PC-9 (cell line): ENCODE measurements at regions not wholly inside any gene's neighbourhood (a gene's known extent, or its start where the extent isn't known, plus 50 kb on each side); places are given as distances from the start of the nearest gene placed in this dataset.

ENCODE experiments used
- BruUV-seq: library from RNA; stranded (reverse); fragments of 400-500 nt; replicated peaks from 2 replicates; lab custom pipeline; 2021; lab: Mats Ljungman, UMichigan
- CTCF ChIA-PET: fragments of 300-600 bp; sonication (Branson Sonifier 250); formaldehyde crosslinking; loops from one replicate; lab custom pipeline; 2022; ENCODE audit warnings: antibody characterized with exemption; lab: Charles Lee
- POLR2A ChIA-PET: fragments of 300-600 bp; sonication (Branson Sonifier 250); formaldehyde crosslinking; loops from one replicate; lab custom pipeline; 2022; ENCODE audit warnings: antibody characterized with exemption; ENCODE audit not compliant: unreplicated experiment; lab: Charles Lee
- DNase-seq, 2 experiments: peaks; one replicate each; pipeline versions ENCODE4 v3.0.0 to v3.0.0-alpha.2; 2015 to 2022; ENCODE audit warnings: mixed read lengths in 1 of 2
- H2AFZ ChIP-seq: fragments of 200-600 bp; sonication (generic); 2 replicates; pipeline ENCODE4 v1.8.1; 2017; ENCODE audit warnings: antibody characterized with exemption
- H3F3A ChIP-seq: fragments of 200-600 bp; sonication (generic); 2 replicates; pipeline ENCODE4 v1.8.1; 2017; ENCODE audit warnings: antibody characterized with exemption, mild to moderate bottlenecking, low read depth; ENCODE audit not compliant: insufficient read depth
- H3K27ac ChIP-seq: fragments of 200-600 bp; sonication (generic); 2 replicates; pipeline ENCODE4 v1.6.1; 2016; ENCODE audit warnings: mixed run types
- H3K27me3 ChIP-seq: fragments of 200-600 bp; sonication (generic); 2 replicates; pipeline ENCODE4 v1.6.1; 2016; ENCODE audit warnings: low read depth, mixed run types; ENCODE audit not compliant: insufficient read depth
- H3K36me3 ChIP-seq: fragments of 200-600 bp; sonication (generic); 2 replicates; pipeline ENCODE4 v1.6.1; 2016; ENCODE audit warnings: low read depth, mixed run types
- H3K4me1 ChIP-seq: fragments of 200-600 bp; sonication (generic); replicated peaks from 2 replicates; pipeline ENCODE4 v1.6.1; 2016; ENCODE audit warnings: mixed run types; ENCODE audit not compliant: insufficient read depth
- H3K4me2 ChIP-seq: fragments of 200-600 bp; sonication (generic); 2 replicates; pipeline ENCODE4 v1.6.1; 2017; ENCODE audit warnings: mixed run types
- H3K4me3 ChIP-seq: fragments of 200-600 bp; sonication (generic); 2 replicates; pipeline ENCODE4 v1.6.1; 2016; ENCODE audit warnings: mixed run types
- H3K79me2 ChIP-seq: fragments of 200-600 bp; sonication (generic); 2 replicates; pipeline ENCODE4 v1.6.1; 2017; ENCODE audit warnings: low read depth, mixed run types
- H3K9me2 ChIP-seq: fragments of 200-600 bp; sonication (generic); 2 replicates; pipeline ENCODE4 v1.8.1; 2017; ENCODE audit warnings: mild to moderate bottlenecking; ENCODE audit not compliant: insufficient read depth
- H3K9me3 ChIP-seq: fragments of 200-600 bp; sonication (generic); 2 replicates; pipeline ENCODE4 v1.8.1; 2016; ENCODE audit warnings: low read depth; ENCODE audit not compliant: insufficient read depth
- H4K20me1 ChIP-seq: fragments of 200-600 bp; sonication (generic); 2 replicates; pipeline ENCODE4 v1.8.1; 2017; ENCODE audit not compliant: insufficient read depth
- CTCF ChIP-seq: fragments of 200-600 bp; sonication (generic); conservative IDR thresholded peaks from 2 replicates; pipeline ENCODE4 v1.6.1; 2017; ENCODE audit warnings: mixed run types, antibody characterized with exemption, mild to moderate bottlenecking, moderate library complexity
- EZH2 ChIP-seq: fragments of 200-600 bp; sonication (generic); IDR thresholded peaks from 2 replicates; pipeline ENCODE4 v1.8.0; 2017; ENCODE audit warnings: antibody characterized with exemption, low read depth
- intact Hi-C: fragments of 100-400 bp; cut with micrococcal nuclease; formaldehyde crosslinking; loops from one replicate; pipeline ENCODE4 v1.10.0; 2022; ENCODE audit not compliant: unreplicated experiment

- Histone ChIP-seq H3K4me1 (no peaks in the 10 kb centered on the region), H3K27ac (no peak overlapping the region), H3F3A (no peaks in the 10 kb centered on the region), H3K9me2 (no peaks in the 10 kb centered on the region), H3K9me3 (no peaks in the 10 kb centered on the region), H3K4me3 (no peak overlapping the region), H2AFZ (no peak overlapping the region), H3K27me3 (0 out of 2 replicates have a peak, but pooled peaks cover 5% of the 10 kb centered on the region), H4K20me1 (no peaks in the 10 kb centered on the region), H3K36me3 (no peaks in the 10 kb centered on the region), H3K79me2 (no peaks in the 10 kb centered on the region), H3K4me2 (no peak overlapping the region)
- intact Hi-C loops, result no loop called here
- DNase-seq, result no peak
- TF ChIP-seq CTCF, result no peak
- no peak for TF ChIP-seq EZH2
- ChIA-PET CTCF (no interaction called here), POLR2A (no interaction called here)
- BruUV-seq, result no TSS peak
Measured at GRCh38 chr16:64361753-64362152, 760.1 kb downstream of the CDH11 start.

GRCh38 chr16:64358291-64358690 lies 763.6 kb downstream of the CDH11 start:
- no peaks in the 10 kb centered on the region for H3K36me3 ChIP-seq
- no peak for DNase-seq
- intact Hi-C loops, result no loop called here
- no peak overlapping the region for H3K4me2 ChIP-seq
- no peaks in the 10 kb centered on the region for H3K4me1 ChIP-seq
- H3K27me3 ChIP-seq, result 0 out of 2 replicates have a peak, but pooled peaks cover 5% of the 10 kb centered on the region
- H3K9me3 ChIP-seq, result no peaks in the 10 kb centered on the region
- H3K27ac ChIP-seq, result no peak overlapping the region
- BruUV-seq, result no TSS peak
- CTCF ChIA-PET, result no interaction called here
- no peaks in the 10 kb centered on the region for H3K9me2 ChIP-seq
- no peak overlapping the region for H2AFZ ChIP-seq
- no peaks in the 10 kb centered on the region for H3F3A ChIP-seq
- no peaks in the 10 kb centered on the region for H4K20me1 ChIP-seq
- POLR2A ChIA-PET, result no interaction called here
- TF ChIP-seq CTCF (no peak), EZH2 (no peak)
- no peak overlapping the region for H3K4me3 ChIP-seq
- no peaks in the 10 kb centered on the region for H3K79me2 ChIP-seq

GRCh38 chr16:64356267-64356666 lies 765.6 kb downstream of the CDH11 start:
- TF ChIP-seq EZH2, result no peak
- TF ChIP-seq CTCF, result no peak
- no peaks in the 10 kb centered on the region for H3K9me2 ChIP-seq
- BruUV-seq, result no TSS peak
- H3K27ac ChIP-seq, result no peak overlapping the region
- no peaks in the 10 kb centered on the region for H3K9me3 ChIP-seq
- H2AFZ ChIP-seq, result no peak overlapping the region
- POLR2A ChIA-PET, result no interaction called here
- no peaks in the 10 kb centered on the region for H3K79me2 ChIP-seq
- no peaks in the 10 kb centered on the region for H4K20me1 ChIP-seq
- H3K4me2 ChIP-seq, result no peak overlapping the region
- intact Hi-C loops, result no loop called here
- DNase-seq, result no peak
- H3K36me3 ChIP-seq, result no peaks in the 10 kb centered on the region
- no peak overlapping the region for H3K4me3 ChIP-seq
- H3K27me3 ChIP-seq, result no peaks in the 10 kb centered on the region
- CTCF ChIA-PET, result no interaction called here
- no peaks in the 10 kb centered on the region for H3K4me1 ChIP-seq
- H3F3A ChIP-seq, result no peaks in the 10 kb centered on the region
